HCT116 (cell line): ENCODE measurements at regions not wholly inside any gene's neighbourhood (a gene's known extent, or its start where the extent isn't known, plus 50 kb on each side); places are given as distances from the start of the nearest gene placed in this dataset.

Experiments used
- EZH2phosphoT487 ChIP-seq: fragments of 200-600 bp; IDR thresholded peaks from 2 replicates; pipeline ENCODE4 v1.6.1; 2018; ENCODE audit warnings: antibody characterized with exemption, borderline replicate concordance
- FOSL1 ChIP-seq: IDR thresholded peaks from 2 replicates; pipeline ENCODE4 v1.6.1; 2012; ENCODE audit warnings: low read depth
- POLR2A ChIP-seq: IDR thresholded peaks from 2 replicates; pipeline ENCODE4 v1.7.0; 2011; ENCODE audit warnings: borderline replicate concordance; ENCODE audit not compliant: insufficient read depth, insufficient read length; ENCODE audit errors: extremely low read depth
- POLR2AphosphoS5 ChIP-seq: IDR thresholded peaks from 2 replicates; pipeline ENCODE4 v1.6.1; 2011; ENCODE audit warnings: mild to moderate bottlenecking, low read depth, low read length, moderate library complexity
- ZFX ChIP-seq: fragments of 450-650 bp; IDR thresholded peaks from 2 replicates; pipeline ENCODE4 v1.6.1; 2017
- TF ChIP-seq, protein P1 (sequence below), 3 experiments: fragments of 200-600 bp in 1 of 3; sonication (generic) in 1 of 3; IDR thresholded peaks in 2 of 3; conservative IDR thresholded peaks in 1 of 3; 2 replicates each; pipeline ENCODE4 v1.5.1; 2012 to 2017; ENCODE audit warnings: low read depth in 2 of 3, low read length in 2 of 3, antibody characterized with exemption in 1 of 3, borderline replicate concordance in 1 of 3, control low read depth in 1 of 3, mild to moderate bottlenecking in 1 of 3, mixed read lengths in 1 of 3, mixed run types in 1 of 3, moderate library complexity in 1 of 3; ENCODE audit not compliant: insufficient read depth in 1 of 3

DNA sequence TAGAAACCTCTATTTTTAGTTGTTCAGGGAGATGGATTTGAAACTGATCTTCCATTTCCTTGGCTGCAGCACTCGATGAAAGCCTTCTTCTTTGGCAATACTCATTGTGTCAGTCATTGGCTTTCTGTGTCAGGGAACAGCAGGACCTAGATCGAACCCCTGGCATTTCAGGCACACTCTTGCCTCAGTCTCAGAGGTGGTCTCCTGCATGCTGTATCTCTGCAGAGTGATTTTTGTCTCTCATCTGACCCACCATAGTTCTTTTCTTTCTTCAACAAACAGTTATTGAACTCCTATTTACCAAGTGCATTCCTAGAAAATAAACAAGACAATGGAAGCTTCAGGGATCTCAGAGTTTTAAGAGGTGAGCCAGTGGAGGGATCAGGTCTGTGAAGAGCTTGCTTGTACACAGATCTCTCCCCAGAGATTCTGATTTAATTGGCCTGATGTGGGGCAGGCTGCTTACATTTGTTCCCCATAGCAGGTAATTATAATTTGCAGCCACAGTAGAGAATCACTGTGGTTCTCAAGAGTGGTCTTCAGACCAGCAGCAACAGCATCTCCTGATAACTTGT lies 473.1 kb upstream of the TCF4 start:
- TF ChIP-seq POLR2AphosphoS5 (no peak), FOSL1 (no peak), EZH2phosphoT487 (no peak), POLR2A (no peak), ZFX (no peak)
- TF ChIP-seq, protein P1, sequence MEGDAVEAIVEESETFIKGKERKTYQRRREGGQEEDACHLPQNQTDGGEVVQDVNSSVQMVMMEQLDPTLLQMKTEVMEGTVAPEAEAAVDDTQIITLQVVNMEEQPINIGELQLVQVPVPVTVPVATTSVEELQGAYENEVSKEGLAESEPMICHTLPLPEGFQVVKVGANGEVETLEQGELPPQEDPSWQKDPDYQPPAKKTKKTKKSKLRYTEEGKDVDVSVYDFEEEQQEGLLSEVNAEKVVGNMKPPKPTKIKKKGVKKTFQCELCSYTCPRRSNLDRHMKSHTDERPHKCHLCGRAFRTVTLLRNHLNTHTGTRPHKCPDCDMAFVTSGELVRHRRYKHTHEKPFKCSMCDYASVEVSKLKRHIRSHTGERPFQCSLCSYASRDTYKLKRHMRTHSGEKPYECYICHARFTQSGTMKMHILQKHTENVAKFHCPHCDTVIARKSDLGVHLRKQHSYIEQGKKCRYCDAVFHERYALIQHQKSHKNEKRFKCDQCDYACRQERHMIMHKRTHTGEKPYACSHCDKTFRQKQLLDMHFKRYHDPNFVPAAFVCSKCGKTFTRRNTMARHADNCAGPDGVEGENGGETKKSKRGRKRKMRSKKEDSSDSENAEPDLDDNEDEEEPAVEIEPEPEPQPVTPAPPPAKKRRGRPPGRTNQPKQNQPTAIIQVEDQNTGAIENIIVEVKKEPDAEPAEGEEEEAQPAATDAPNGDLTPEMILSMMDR (IDR thresholded peaks at IDR 0.05 in 2 of 3, conservative IDR thresholded peaks at IDR 0.05 in 1 of 3; ENCODE audit: borderline replicate concordance in 1 of 3, insufficient read depth in 1 of 3, low read depth in 2 of 3, low read length in 2 of 3), result no peak
